NCI-H1930 (cell line): ENCODE measurements at regions not wholly inside any gene's neighbourhood (a gene's known extent, or its start where the extent isn't known, plus 50 kb on each side); places are given as distances from the start of the nearest gene placed in this dataset.

Experiments used
- DNase-seq, 2 experiments: peaks; one replicate each; lab custom pipeline; 2025; lab: John Stamatoyannopoulos, UW

DNA sequence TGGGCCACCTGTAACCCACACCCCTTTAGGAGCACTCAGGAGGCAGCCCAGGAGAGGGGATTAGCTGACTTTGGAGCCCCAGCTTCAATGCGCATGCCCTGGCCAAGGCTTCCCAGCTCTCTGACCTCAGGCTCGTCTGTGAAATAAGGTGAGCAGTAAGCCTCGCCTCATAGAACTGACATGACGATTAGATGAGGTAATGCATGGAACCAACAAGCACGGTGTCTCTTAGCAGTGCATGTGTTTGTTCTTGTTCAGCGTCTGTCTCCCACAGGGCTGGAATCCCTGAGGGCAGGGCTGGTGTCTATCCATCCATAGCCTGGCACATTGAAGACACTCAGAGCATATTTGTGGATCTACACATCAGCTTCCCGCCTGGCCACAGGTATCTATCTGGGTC lies 415.4 kb downstream of the MN1 start:
- no peak for DNase-seq

GRCh38 chr22:27387561-27387960 lies 414.0 kb downstream of the MN1 start:
- DNase-seq = no peak

GRCh38 chr22:27388090-27388600 lies 413.4 kb downstream of the MN1 start:
- DNase-seq = no peak

DNA sequence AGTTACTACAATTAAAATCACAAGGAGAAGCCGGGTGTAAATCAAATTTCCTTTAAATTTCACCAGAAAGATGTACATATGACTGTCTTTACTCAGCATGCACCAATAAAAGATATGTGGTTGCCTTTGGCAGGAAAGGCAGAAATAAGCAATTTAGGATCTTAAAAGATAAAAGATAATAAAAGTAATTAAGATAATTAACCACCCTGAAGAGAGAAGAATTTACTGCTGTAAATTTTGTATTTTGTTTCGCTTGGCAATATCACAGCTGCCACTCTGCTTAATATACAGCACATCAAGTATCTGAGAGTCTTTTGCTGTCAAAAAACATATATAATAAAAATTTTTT lies 411.9 kb downstream of the MN1 start:
- DNase-seq = no peak

DNA sequence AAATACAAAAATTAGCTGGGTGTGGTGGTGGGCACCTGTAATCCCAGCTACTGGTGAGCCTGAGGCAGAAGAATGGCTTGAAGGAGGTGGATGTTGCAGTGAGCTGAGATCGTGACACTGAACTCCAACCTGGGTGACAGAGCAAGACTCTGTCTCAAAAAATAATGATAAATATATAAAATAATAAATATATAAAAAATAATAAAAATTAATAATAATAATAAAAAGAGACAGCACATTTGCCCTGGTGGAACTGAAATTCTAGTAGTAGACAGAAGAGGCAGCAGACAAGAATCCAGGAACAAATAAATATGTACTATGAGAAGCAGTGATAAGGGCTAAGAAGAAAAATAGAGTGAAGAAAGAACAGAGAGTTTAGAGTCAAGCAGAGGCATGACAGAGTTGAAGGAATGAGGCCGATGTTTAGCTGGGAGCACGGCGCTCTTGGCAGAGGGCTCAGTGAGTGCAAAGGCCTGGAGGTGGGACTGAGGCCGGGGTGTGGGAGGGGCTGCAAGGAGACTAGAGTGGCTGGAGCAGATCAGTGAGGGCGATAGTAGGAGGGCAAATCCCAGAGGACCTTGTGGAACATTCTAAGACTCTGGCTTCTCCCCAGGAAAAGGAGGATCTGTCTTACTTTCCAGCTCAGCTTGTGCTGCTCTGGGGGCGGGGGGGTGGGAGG lies 410.3 kb downstream of the MN1 start:
- DNase-seq = no peak

DNA sequence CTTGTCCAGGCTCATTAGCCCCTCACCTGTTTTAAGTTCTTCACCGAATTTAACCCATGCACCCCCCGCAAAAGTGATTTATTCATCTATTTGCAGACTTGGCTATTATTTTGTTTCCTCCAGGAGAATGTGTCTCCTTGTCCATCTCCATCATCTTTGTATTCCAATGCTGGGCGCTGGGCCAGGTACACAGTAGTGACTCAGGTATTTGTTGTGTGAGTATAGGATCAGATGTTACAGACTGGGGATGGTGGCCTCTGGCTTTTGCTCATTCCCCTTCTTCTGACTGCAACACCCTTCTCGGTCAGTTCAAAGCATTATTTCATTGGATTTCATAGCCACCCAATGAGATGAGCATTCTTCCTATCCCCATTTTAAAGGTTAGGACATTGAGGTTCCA lies 408.2 kb downstream of the MN1 start:
- DNase-seq = no peak

DNA sequence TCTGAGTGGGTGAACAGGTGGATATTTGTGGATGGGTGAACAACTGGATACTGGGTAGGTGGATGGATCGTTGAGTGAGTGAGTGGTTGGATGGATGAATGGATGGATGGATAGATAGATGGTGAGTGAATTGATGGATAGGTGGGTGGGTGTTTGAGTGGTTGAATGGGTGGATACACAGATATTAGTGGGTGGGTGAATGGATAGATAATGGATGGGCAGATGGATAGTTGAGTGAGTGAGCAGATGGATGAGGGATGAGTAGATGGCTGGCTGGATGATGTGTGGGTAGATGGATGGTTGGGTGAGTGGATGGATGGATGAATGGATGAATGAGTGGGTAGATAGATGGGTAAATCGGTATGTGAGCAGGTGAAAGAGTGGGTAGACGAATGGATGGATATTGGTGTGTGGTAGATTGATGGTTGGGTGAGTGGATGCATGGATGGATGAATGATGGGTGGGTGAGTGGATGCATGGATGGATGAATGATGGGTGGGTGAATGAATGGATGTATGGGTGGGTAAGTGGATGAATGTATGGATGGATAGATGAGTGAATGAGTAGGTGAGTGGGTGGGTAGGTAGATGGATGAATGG lies 406.7 kb downstream of the MN1 start:
- DNase-seq = no peak

- DNase-seq = no peak
Measured at GRCh38 chr22:27397036-27397953, 404.3 kb downstream of the MN1 start.

DNA sequence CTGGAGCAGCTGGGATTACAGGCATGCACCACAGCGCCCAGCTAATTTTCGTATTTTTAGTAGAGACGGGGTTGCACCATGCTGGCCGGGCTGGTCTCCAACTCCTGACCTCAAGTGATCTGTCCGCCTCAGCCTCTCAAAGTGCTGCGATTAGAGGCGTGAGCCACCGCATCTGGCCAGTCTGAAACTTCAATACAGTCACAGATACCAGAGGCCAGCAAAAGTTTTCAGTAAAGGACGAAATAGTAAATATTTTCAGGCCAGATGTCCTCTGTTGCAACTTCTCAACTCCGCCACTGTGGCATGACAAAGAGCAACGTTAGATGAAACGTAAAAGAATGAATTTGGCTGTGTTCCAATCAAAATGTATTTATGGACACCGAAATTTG lies 403.6 kb downstream of the MN1 start:
- DNase-seq = no peak

DNA sequence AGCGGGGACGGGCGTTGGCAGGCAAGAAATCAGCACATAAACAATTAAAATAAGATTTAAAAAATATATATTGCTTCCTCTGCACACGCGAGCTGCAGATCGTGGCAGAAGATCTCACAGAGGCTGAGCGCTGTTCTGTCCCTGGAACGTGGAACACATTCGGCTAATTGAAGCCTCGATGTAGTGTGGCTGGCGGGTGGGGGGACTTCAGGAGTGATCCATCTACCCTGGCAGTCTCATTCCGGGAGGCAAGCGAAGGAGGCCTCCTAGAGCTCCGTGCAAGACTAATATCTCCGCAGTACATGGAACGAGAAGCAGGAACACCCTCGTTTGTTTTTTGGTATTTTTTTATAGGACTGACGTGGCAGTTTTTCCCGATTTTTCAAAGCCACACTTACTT lies 402.4 kb downstream of the MN1 start:
- no peak for DNase-seq

DNA sequence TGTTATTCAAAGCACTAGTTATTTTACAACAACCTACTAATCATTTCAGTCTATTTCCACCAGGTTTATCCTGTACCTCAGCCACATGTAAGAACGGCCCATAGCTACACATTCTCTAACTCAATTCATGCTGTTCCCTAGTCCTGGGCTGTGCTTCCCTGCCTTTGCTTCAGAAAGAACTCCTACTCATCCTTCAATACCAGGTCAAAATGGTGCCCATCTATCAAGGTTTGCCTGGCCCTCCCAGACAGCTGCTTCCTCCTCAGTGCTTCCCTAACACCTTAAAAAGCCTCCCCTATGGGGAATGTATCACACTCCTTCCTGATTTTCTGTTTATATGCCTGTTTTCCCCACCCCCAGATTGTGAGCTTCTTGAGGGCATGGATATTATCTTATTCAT lies 400.7 kb downstream of the MN1 start:
- no peak for DNase-seq

- no peak for DNase-seq
Measured at GRCh38 chr22:27401321-27401720, 400.2 kb downstream of the MN1 start.

GRCh38 chr22:27404441-27404840 lies 397.1 kb downstream of the MN1 start:
- no peak for DNase-seq

DNA sequence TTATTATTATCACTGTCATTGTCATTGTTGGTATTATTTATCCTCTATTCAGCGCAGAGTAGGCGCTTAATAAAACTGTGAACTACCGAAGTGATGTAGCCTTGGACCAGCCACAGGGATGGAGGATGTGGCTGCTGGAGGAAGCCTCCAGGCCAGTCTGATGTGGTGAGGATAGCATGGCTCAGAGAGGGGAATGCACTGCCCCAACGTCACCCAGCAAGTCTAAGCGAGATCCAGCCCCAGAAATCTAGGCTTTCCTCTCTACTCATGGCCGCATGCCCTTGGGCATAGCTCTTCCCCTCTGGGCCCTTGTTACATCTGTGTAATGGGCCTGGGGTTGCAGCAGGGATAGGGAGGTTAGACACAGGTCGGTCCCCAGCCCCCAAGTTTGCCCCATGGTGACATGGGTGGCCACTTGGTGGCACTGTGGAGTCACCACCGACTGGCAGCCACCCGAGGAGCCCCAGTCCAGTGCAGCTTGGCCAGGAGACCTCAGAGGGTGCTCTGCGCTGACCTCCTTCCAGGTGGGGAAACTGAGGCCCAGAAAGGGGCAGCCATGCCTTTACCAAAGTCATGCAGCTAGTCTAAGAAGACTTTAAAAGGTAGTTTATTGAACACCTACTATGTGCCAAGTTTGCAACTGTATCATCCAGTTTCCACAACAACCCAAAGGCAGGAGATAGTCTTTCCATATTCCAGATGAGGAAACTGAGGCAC lies 395.7 kb downstream of the MN1 start:
- no peak for DNase-seq

- DNase-seq = no peak
Measured at GRCh38 chr22:27406389-27406861, 395.1 kb downstream of the MN1 start.

DNA sequence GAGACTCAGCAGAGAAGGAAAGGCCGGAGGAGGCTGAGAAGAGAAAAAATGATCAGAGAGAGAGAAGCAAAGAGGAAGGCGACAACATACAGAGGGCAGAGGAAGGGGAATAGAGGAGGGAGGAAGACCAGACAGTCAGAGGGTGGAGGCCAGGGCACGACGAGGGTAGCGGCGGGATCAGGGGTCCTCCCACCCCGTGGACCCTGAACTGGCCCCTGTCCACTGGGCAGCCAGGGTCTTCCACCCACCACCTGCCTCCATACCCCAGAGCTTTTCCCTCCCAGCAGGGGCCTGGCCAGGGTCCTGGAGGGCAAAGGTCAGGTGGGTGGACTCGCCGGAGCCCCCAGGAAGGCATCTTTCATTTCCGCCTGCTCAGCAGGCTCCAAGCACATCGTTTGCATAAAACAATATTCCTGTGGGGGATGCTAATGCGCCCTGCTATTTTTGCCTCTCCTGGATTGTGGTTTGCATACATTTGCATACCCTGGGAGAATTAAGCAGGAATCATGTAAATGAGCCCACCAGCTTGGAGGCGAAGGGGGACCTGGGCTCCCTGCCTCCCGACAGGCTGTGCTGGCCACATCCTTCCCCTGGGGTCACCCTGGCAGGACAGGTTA lies 394.1 kb downstream of the MN1 start:
- DNase-seq = no peak

DNA sequence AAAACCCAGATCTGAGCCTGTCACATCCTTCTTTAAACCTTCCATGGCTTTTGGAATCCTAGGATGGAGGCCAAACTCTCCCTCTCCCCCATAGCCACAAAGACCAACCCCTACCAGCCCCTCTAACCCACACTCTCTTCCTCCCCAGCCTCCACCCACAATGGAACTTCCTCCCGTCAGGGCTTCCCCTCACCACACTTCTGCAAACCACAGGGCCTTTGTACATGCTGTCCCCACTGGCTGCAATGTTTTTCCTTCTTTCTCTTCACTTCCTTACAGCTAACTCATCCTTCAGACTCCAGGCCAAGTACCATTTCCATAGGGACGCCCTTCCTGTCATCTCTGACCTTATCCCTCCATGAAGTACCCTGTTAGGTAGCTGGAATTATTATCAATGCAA lies 393.5 kb downstream of the MN1 start:
- no peak for DNase-seq

DNA sequence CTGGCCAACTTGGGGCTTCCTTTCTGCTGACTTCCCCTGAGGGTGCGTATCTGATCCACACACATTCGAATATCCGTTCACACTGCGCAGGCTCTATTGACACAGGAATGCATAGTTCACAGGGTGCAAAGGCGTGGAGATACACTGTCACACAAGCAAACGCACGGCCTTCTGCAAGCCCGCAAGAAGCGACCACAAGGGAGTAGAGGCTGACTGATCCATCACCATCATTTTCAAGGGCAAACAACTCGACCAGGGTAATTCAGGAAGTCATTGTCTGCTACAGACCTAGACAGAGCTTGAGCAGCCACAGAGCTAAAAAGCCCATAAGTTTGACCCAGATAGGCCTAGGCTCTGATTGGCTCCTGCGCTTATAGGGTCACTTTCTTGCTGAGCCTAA lies 392.3 kb downstream of the MN1 start:
- no peak for DNase-seq

DNA sequence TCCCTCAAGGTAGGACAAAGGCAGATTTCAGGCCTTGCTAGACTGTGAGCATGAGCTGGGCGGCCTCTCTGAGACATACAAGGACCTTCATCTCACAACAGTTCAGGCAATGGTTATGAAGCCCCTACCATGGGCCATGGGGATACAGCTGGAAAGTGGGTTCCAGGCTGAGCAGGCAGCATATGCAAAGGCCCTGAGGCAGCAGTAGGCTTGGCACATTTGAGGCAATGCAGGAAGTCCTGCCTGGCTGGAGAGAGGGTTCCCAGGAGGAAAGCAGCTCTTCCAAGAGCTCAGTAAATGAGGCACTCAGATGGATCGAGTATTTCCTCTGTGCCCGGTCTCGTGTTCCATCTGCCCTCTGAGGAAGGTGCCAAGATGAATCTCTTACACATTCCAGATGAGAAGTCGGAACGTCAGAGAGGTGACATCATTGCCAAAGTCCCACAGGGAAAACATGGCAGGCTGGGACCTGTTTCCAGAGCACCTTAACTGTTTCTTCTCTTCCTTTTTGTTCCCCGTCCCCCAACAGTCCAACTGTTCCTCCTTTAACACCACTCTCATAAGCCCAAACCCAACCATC lies 388.6 kb downstream of the MN1 start:
- DNase-seq = no peak

DNA sequence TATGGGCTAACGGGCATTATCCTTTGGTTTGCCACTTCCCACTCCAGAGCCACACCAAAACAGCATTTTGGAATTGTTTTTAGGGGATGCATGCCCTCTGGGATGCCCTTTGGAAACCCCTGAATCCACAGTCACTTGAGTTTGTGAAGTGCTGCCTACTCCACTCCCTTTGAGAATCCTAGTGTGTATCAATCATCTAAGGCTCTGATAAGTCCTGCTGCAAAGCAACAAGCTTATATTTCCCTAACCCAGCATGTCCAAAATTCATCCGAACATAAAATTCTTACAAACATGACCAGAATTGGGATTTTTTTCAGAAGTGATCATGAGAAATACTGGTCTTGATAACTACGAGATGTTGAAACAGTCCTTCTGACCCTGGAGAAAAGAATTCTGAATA lies 387.9 kb downstream of the MN1 start:
- no peak for DNase-seq
